Effector memory CD4-positive, alpha-beta T cell (primary cell): ENCODE measurements at regions not wholly inside any gene's neighbourhood (a gene's known extent, or its start where the extent isn't known, plus 50 kb on each side); places are given as distances from the start of the nearest gene placed in this dataset.
"Not testable (repeated sequence)": the region's sequence is repeated elsewhere in the genome, so short reads cannot be mapped to it uniquely, and the experiment has no call there.

Experiments
- DNase-seq, 3 donors: peaks; one replicate each; pipeline ENCODE4 v3.0.0-alpha.2; 2020
- H3K27ac ChIP-seq: 2 replicates; pipeline ENCODE4 v1.7.0; 2013; ENCODE audit warnings: mild to moderate bottlenecking, low read length, moderate library complexity; ENCODE audit not compliant: insufficient read depth, poor library complexity, severe bottlenecking
- H3K27me3 ChIP-seq: replicated peaks from 2 replicates; pipeline ENCODE4 v1.7.0; 2013; ENCODE audit warnings: mild to moderate bottlenecking, low read length; ENCODE audit not compliant: insufficient read depth, control insufficient read depth, poor library complexity, severe bottlenecking
- H3K36me3 ChIP-seq: 2 replicates; pipeline ENCODE4 v1.7.0; 2013; ENCODE audit warnings: mild to moderate bottlenecking, low read length, moderate library complexity; ENCODE audit not compliant: control insufficient read depth, insufficient read depth
- H3K4me1 ChIP-seq: 2 replicates; pipeline ENCODE4 v1.7.0; 2013; ENCODE audit warnings: low read length, mild to moderate bottlenecking; ENCODE audit not compliant: control insufficient read depth, insufficient read depth, poor library complexity, severe bottlenecking
- H3K4me3 ChIP-seq: 2 replicates; pipeline ENCODE4 v1.7.0; 2013; ENCODE audit warnings: low read length, low read depth, mild to moderate bottlenecking; ENCODE audit not compliant: insufficient read depth, poor library complexity, severe bottlenecking
- H3K9me3 ChIP-seq: 2 replicates; pipeline ENCODE4 v1.7.0; 2013; ENCODE audit warnings: mild to moderate bottlenecking, low read length, moderate library complexity; ENCODE audit not compliant: control insufficient read depth

DNA sequence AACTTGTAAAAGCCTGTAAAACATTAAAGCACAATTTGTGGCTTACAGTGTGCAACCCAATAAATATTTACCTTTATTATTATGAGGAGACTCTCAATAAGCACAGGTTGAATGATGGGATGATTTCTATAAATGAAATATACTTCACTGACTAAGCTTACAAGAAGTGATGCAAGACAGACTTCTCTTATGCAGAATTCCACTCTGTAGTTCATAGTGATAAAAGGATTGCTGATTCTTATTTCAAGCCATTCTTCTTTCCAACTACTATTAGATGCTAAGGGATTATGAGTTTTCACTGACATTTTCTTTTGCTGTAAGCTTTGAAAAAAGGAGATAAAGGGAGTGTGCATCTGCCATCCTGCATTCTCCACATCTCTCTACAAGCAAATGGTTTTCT is 149.0 kb upstream of the ARG1 start:
- no peak for DNase-seq
- no peaks in the 10 kb centered on the region for H3K36me3 ChIP-seq
- H3K27me3 ChIP-seq = no peaks in the 10 kb centered on the region
- no peak overlapping the region for H3K27ac ChIP-seq
- H3K9me3 ChIP-seq = no peaks in the 10 kb centered on the region
- no peak overlapping the region for H3K4me3 ChIP-seq
- H3K4me1 ChIP-seq = no peaks in the 10 kb centered on the region

DNA sequence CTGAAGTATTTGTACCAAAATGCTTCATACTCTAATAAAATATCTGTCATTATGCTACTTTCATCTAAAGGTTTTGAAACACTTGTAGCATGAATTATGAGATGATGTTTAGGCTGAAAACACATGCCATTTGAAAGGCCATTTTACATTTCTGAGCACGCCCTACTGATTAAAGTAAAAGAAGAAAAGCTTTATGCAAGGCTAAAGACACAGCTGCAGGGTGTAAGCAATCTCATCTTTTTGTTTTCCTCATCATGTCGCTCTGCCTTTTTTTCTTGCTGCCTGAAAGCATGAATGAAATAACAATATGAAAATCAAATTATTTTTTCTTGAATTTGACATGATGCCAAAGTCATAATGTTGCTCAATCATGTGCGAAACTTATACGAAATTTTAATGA is 148.6 kb upstream of the ARG1 start:
- H3K36me3 ChIP-seq = no peaks in the 10 kb centered on the region
- H3K4me1 ChIP-seq = no peaks in the 10 kb centered on the region
- DNase-seq = no peak
- no peak overlapping the region for H3K4me3 ChIP-seq
- no peaks in the 10 kb centered on the region for H3K27me3 ChIP-seq
- no peak overlapping the region for H3K27ac ChIP-seq
- H3K9me3 ChIP-seq = no peaks in the 10 kb centered on the region

DNA sequence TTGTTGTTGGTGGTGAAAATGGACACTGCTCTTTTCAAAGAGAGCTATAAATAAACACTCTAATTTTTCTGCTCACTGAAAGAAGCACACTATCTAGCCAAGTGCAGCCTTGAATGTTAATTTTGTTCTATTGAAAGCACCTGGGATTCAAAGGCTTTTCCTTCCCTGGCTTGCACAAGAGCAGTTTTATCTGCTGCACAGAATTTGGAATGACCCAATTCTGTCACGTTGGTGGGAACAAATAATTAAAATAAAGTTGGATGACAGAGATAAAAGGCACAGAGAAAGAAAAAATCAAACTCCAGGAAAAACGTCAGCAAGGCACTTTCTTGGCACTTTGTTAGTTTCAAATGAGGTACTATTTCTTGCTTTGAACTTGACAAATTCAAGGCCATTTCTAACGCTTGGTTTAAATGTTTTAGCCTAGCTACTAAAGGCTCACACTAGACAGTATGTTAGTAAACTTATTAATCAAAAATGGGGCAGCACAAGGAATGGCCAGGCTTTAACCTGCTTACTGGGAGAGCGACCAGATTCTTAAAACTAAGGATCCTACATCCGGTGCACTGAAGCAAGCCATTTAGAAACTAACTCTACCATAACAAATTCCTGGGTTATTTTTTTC is 145.5 kb upstream of the ARG1 start:
- H3K9me3 ChIP-seq = no peaks in the 10 kb centered on the region

DNA sequence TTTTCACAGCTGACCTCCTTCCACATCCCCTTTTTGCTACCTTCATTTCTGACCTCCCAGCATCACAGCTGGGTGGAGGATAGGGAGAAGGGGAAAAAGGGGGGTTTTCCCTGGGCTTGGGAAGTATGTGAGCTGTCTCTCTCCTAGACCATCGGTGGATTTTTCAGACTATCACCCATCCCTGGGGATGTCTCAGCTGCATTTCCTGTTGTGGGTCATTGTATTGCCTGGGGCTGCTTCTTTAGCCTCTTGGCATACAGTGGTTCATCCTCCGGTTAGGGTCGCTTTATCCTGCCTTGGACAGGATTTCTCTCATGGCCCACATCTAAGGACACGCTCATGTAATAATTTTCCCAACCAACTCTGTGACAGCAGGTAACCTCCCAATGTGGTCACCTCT is 142.5 kb upstream of the ARG1 start:
- no peaks in the 10 kb centered on the region for H3K36me3 ChIP-seq
- H3K4me3 ChIP-seq = no peak overlapping the region
- H3K27me3 ChIP-seq = no peaks in the 10 kb centered on the region
- H3K27ac ChIP-seq = no peak overlapping the region
- no peak for DNase-seq
- no peaks in the 10 kb centered on the region for H3K9me3 ChIP-seq
- H3K4me1 ChIP-seq = no peaks in the 10 kb centered on the region

More for the DNA sequence above, 145.5 kb upstream of the ARG1 start:
- no peak overlapping the region for H3K4me3 ChIP-seq
- DNase-seq = no peak
- H3K36me3 ChIP-seq = no peaks in the 10 kb centered on the region
- no peaks in the 10 kb centered on the region for H3K27me3 ChIP-seq
- H3K4me1 ChIP-seq = no peaks in the 10 kb centered on the region
- no peak overlapping the region for H3K27ac ChIP-seq

DNA sequence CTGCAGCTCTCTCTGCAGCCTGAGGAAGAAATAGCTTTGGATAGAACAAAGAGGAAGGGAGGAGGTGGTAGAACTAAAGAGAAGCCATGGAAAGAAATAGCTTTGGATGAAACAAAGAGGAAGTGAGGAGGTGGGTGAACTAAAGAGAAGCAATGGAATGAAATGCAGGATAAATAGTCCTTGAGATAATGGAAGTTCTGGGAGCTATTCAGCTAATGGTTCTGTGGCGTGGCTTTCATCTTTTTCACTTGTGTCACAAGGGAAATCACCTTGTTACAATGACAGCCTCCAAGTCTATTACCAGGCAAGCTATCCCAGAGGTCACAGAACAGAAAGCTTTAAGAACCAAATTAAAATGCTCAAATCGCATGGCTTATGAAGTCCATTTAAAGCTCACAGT is 141.3 kb upstream of the ARG1 start:
- Histone ChIP-seq H3K4me3 (no peak overlapping the region), H3K36me3 (no peaks in the 10 kb centered on the region), H3K27me3 (no peaks in the 10 kb centered on the region), H3K4me1 (no peaks in the 10 kb centered on the region), H3K27ac (no peak overlapping the region), H3K9me3 (no peaks in the 10 kb centered on the region)
- DNase-seq = no peak

DNA sequence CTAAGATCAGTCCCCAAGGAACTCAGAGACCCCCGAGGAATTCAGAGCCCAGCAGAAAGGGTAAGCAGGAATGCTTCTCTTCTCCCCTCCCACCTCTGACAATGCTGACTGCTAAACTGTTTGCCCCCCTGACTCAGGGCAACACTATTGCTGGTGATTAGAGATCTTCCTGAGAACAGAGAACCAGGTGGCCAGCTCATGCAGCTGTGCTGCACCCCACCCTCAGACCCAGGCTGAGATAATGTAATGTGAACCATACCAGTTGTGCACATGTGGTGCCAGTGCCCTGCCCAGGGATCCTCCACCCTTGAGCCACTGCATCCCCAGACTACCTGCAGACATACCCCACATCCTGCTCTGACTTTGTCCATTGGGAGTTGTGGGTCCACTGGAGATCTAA is 139.1 kb upstream of the ARG1 start:
- Histone ChIP-seq H3K27ac (no peak overlapping the region), H3K27me3 (no peaks in the 10 kb centered on the region), H3K4me3 (no peak overlapping the region), H3K9me3 (no peaks in the 10 kb centered on the region), H3K4me1 (no peaks in the 10 kb centered on the region), H3K36me3 (no peaks in the 10 kb centered on the region)
- DNase-seq = no peak

DNA sequence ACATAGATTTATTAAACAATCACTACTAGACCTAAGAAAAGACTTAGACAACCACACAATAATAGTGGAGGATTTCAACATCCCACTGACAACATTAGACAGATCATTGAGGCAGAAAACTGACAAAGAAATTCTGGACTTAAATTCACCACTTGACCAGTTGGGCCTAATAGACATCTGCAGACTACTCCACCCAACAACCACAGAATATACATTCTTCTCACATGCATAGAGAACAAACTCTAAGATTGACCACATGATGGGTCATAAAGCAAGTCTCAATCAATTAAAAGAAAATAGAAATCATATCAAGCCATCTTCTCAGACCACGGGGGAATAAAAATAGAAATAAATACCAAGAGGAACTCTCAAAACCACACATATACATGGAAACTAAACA is 136.7 kb upstream of the ARG1 start:
- Histone ChIP-seq H3K36me3 (no peaks in the 10 kb centered on the region), H3K27me3 (no peaks in the 10 kb centered on the region), H3K9me3 (no peaks in the 10 kb centered on the region), H3K27ac (no peak overlapping the region), H3K4me1 (no peaks in the 10 kb centered on the region), H3K4me3 (no peak overlapping the region)
- no peak for DNase-seq

DNA sequence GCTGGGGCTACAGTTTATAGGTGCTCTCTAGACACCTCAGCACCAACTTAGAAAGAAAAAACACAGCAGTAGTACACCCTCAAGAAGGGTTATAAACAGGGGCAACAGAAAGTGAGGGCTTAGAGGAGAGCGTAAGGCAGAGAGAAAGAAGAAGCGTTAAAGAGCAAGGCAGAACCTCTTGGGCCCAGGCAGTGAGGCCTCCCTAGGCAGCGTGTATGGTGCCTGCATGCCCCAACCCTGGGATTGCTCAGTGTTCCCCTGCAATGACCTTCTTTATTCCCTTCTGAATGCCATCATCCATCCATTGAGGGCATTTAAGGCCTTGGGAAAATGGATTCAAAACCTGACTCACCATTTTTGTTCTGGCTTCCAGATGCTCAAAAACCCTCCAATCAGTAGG is 130.0 kb upstream of the ARG1 start:
- Histone ChIP-seq H3K9me3 (no peaks in the 10 kb centered on the region), H3K36me3 (no peaks in the 10 kb centered on the region), H3K27me3 (no peaks in the 10 kb centered on the region), H3K27ac (peak overlapping the region; percentile 16), H3K4me1 (peaks cover 3% of the 10 kb centered on the region), H3K4me3 (peak overlapping the region; percentile 55)
- DNase-seq = no peak

DNA sequence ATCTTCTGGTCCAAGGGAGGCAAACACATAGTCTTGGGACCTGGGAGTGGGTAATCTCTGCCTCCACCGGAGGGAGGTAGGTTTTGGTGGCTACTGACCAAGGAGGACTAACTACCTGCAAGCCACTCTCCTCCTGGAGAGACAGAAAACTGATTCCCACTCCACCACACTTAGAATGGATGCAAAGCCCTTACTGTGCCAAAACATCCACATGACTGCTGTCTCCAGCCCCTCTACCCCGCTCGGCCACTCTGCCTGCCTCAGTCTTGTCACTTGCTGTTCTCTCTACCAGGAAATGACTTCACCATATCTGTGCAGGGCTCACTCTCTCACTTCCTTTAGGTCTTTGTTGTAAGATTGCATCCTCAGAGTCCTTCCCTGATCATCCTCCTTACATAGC is 129.5 kb upstream of the ARG1 start:
- Histone ChIP-seq H3K27me3 (no peaks in the 10 kb centered on the region), H3K9me3 (no peaks in the 10 kb centered on the region), H3K36me3 (no peaks in the 10 kb centered on the region), H3K4me1 (peaks cover 3% of the 10 kb centered on the region), H3K27ac (peak overlapping the region; percentile 16), H3K4me3 (peak overlapping the region; percentile 55)
- no peak for DNase-seq

DNA sequence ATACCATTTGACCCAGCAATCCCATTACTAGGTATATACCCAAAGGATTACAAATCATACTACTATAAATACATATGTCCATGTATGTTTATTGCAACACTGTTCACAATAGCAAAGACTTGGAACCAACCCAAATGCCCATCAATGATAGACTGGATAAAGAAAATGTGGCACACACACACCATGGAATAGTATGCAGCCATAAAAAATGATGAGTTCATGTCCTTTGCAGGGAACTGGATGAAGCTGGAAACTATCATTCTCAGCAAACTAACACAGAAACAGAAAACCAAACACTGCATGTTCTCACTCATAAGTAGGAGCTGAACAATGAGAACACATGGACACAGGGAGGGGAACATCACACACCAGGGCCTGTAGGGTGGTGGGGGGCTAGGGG is 127.7 kb upstream of the ARG1 start:
- H3K9me3 ChIP-seq, H3K27ac ChIP-seq, H3K36me3 ChIP-seq, H3K27me3 ChIP-seq, DNase-seq, H3K4me1 ChIP-seq, H3K4me3 ChIP-seq: not testable (repeated sequence)
